Stimulated activated CD4-positive, alpha-beta T cell treated with anti-CD3 and anti-CD28 coated beads, Interleukin-4, amount 100 ng/mL, for 24 hours (primary cell): ENCODE measurements at regions not wholly inside any gene's neighbourhood (a gene's known extent, or its start where the extent isn't known, plus 50 kb on each side); places are given as distances from the start of the nearest gene placed in this dataset.

Experiments
- DNase-seq: peaks from one replicate; pipeline ENCODE4 v3.0.0-alpha.2; 2020

- DNase-seq = peak; percentile 17
These were observed 57.3 kb upstream of the TCEAL2 start for GRCh38 chrX:102067966-102068723.

GRCh38 chrX:102063445-102064074, 61.9 kb upstream of the TCEAL2 start:
- DNase-seq = no peak

GRCh38 chrX:102044496-102044895, 81.0 kb upstream of the TCEAL2 start:
- no peak for DNase-seq

DNA sequence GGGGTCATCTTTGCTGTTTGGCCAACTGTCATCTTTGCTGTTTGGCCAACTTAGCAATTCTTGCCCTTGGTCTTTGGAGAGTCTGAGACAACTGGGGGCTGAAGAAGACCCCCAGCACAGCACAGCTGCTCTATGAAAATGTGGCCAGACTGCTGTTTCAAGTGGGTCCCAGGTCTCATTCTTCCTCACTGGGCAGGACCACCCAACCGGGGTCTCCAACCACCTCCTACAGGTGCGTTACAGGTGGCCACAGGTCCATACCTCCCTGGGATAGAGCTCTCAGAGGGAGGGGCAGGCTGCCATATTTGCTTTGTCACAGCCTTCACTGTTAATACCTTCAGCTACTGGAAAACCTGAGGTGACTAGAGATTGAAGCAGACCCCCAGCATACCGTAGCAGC, 82.1 kb upstream of the TCEAL2 start:
- DNase-seq = no peak

DNA sequence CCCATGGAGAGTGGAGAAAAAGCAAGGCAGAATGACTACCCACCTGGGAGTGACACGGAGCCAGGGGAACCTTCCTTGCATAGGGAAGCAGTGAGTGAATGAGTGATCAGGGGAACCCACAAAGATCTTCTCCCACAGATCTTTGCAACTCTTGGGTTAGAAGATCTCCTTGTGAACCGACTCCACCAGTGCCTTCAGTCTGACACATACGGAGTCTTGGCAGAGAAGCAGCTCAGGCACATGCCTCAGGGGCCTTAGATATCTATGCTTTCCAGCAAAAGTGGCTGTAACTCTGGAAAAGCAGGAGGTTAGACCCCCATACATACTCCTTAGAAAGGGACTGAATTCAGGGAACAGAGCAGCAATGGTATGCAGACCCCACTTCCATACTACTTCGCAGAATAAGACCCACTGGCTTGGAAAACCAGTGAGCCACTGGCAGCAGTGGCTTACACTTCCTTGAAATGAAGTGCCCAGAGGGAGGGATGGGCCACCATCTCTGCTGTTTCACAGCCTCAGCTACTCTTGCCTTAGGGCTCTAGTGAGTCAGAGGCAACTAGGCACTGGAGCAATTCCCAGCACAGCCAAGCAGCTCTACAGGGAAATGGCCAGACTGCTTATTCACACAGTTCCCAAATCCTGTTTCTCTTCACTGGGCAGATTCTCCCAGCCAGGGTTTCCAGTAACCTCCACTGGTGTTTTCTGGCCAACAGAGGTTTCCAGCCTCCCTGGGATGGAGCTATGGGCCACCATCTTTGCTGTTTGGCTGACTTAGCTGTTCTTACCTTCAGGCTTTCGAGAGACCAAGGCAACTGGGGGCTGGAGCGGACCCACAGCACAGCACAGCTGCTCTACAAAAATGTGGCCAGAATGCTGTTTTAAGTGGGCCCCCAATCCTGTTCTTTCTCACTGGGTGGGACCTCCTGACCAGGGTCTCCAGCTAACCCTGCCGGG, 82.8 kb upstream of the TCEAL2 start:
- DNase-seq = no peak

DNA sequence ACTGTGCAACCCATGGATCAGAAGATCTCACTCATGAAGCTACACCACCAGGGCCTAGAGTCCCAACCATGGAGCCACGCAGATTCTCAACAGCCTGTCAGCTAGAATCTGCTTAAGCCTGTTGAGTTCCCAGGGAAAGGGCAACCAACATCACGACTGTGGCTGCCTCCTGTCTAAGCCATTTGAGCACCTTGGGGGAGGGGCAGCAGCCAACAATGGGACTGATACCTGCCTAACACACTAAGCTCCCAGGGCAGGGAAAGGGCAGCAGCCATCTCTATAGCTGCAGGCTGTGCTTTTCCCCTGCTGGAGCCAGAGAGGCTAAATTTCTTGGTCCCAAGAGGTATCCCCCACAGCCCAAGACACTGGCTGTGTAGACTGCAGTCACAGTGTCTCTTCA, 96.5 kb upstream of the TCEAL2 start:
- DNase-seq = no peak

GRCh38 chrX:102018208-102018607, 86.4 kb upstream of the ZMAT1 start:
- DNase-seq = no peak

DNA sequence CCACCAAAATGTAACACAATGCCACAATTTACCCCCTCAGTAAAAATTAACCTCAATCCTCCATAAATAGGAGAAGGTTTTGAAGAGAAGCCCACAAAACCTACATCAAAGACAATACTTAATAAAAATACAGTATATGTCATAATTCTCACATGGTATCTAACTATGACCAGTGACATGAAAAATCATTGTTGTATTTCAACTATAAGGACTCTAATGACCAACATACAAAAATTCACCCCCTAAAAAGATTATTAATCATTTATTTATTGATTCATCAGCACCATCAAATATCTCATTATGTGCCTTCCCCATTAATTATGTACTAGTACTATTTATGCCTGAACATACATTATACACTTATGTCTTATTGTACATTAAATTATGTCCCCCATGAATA, 77.1 kb upstream of the ZMAT1 start:
- DNase-seq = no peak

DNA sequence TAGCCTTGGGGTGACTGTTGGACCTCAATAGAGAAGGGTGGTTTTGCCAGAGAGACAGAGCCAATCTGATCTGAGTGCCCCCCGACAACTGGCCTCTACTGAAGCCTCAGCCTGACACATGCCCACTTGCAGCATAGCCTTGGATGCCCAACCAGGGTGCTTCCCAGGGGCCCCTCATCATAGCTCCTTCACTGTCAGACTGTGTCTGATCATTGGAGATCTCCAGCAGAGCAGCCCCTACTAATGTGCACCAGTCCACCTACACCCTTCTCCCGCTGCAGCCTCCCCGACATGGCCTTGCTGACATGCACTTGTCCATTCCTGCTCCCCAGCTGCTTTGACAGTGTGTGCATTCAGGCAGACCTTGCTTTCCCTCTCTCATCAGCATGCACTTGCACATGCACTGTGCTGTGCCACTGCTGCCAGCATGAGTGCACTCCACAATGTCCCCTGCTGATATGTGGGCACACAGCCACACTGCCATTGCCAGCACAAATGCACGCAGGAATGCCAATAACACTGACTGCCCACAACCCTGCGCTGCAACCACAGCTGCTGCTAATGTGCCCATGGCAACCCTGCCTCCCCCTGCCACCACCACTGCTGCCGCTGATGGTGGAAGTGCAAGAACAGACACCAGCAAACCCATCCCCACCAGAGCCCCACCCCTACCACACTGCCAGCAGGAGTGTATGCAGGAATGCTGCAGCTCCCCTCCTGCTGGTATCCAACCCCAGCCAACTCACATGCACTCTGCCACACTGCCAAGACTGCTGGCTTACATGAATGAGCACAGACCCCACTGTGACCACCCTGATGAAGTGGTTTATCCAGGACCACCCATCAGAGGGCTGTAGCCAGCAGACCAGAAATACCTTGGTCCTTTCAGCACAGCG, 68.1 kb upstream of the ZMAT1 start:
- no peak for DNase-seq

- DNase-seq = no peak
These were observed 61.5 kb upstream of the ZMAT1 start for GRCh38 chrX:101993335-101993734.

DNA sequence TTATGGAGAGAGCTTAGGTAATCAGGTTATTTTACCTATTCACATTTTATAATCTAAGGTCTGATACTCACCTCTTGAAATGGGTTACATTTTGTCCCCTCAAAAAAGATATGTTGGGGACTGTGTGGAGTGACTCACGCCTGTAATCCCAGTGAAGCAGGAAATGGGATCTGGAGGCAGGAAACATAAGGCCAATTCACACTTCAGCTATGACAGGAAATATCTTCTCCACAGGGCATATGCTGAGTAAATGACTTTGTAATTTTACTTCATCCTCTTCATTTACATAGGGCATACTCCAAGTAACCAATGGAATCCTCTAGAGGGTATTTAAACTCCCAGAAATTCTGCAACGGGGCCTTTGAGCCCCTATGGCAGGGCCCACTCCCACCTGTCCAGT, 54.8 kb upstream of the ZMAT1 start:
- DNase-seq = no peak
